ENCODE measurements at regions not wholly inside any gene's neighbourhood (a gene's known extent, or its start where the extent isn't known, plus 50 kb on each side); places are given as distances from the start of the nearest gene placed in this dataset.

DNA sequence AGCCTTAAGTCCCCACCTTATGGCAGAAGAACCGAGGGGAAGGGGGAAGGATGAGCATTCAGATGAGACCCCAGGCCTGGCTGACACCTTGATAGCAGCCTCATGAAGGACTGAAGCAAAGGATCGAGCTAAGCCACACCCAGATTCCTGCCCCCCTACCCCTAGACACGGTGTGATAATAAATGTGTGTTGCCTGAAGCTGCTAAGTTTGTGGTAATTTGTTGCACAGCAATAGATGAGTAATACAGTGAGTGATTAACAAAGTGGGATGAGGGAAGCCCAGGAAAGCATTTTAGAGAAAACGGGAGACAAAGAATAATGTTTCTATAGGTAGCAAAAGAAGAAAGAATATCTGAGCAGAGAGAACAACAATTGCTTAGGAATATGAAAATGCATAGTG is 404.2 kb downstream of the MID1IP1 start (continued):
- TF ChIP-seq YY1 (IDR thresholded peaks at IDR 0.05; ENCODE audit: extremely low read depth, insufficient replicate concordance, low read depth, low read length) (no peak), MAX (IDR thresholded peaks at IDR 0.05) (no peak), ZNF274 (IDR thresholded peaks at IDR 0.05; ENCODE audit: low read depth, low read length) (no peak), CEBPB (IDR thresholded peaks at IDR 0.05; ENCODE audit: low read depth) (no peak), ZFX (IDR thresholded peaks at IDR 0.05) (no peak)

- DNase-seq (ENCODE audit: low read depth, low spot score) (no peak), ATAC-seq (no peak)
- no peak for TF ChIP-seq ELF1 (IDR thresholded peaks at IDR 0.05; ENCODE audit: borderline replicate concordance, low read depth)
- no peak for TF ChIP-seq POLR2AphosphoS5 (IDR thresholded peaks at IDR 0.05; ENCODE audit: low read depth, low read length)
- TF ChIP-seq TCF7L2 (IDR thresholded peaks at IDR 0.05; ENCODE audit: borderline replicate concordance, extremely low read depth, insufficient read depth, insufficient read length): no peak
- TF ChIP-seq CBX3 (IDR thresholded peaks at IDR 0.05; ENCODE audit: low read depth): no peak
- no peak for TF ChIP-seq SIN3A (IDR thresholded peaks at IDR 0.05; ENCODE audit: low read depth)
- TF ChIP-seq ATF3 (IDR thresholded peaks at IDR 0.05): no peak
- no peak for TF ChIP-seq YY1 (IDR thresholded peaks at IDR 0.05; ENCODE audit: extremely low read depth, insufficient replicate concordance, low read depth, low read length)
- no peak for TF ChIP-seq EGR1 (IDR thresholded peaks at IDR 0.05; ENCODE audit: low read depth)
- no peak for TF ChIP-seq RAD21 (IDR thresholded peaks at IDR 0.05; ENCODE audit: low read depth)
- TF ChIP-seq MAX (IDR thresholded peaks at IDR 0.05): no peak
- no peak for TF ChIP-seq ZBTB33 (IDR thresholded peaks at IDR 0.05; ENCODE audit: extremely low read depth, insufficient replicate concordance, low read length)
- TF ChIP-seq ZNF274 (IDR thresholded peaks at IDR 0.05; ENCODE audit: low read depth, low read length): no peak
- TF ChIP-seq, protein P1, sequence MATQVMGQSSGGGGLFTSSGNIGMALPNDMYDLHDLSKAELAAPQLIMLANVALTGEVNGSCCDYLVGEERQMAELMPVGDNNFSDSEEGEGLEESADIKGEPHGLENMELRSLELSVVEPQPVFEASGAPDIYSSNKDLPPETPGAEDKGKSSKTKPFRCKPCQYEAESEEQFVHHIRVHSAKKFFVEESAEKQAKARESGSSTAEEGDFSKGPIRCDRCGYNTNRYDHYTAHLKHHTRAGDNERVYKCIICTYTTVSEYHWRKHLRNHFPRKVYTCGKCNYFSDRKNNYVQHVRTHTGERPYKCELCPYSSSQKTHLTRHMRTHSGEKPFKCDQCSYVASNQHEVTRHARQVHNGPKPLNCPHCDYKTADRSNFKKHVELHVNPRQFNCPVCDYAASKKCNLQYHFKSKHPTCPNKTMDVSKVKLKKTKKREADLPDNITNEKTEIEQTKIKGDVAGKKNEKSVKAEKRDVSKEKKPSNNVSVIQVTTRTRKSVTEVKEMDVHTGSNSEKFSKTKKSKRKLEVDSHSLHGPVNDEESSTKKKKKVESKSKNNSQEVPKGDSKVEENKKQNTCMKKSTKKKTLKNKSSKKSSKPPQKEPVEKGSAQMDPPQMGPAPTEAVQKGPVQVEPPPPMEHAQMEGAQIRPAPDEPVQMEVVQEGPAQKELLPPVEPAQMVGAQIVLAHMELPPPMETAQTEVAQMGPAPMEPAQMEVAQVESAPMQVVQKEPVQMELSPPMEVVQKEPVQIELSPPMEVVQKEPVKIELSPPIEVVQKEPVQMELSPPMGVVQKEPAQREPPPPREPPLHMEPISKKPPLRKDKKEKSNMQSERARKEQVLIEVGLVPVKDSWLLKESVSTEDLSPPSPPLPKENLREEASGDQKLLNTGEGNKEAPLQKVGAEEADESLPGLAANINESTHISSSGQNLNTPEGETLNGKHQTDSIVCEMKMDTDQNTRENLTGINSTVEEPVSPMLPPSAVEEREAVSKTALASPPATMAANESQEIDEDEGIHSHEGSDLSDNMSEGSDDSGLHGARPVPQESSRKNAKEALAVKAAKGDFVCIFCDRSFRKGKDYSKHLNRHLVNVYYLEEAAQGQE (IDR thresholded peaks at IDR 0.05; ENCODE audit: low read depth): no peak
- TF ChIP-seq CEBPB (IDR thresholded peaks at IDR 0.05; ENCODE audit: low read depth): no peak
- no peak for TF ChIP-seq EZH2phosphoT487 (IDR thresholded peaks at IDR 0.05; ENCODE audit: borderline replicate concordance)
- no peak for TF ChIP-seq EZH2 (IDR thresholded peaks at IDR 0.05)
- TF ChIP-seq POLR2A (IDR thresholded peaks at IDR 0.05; ENCODE audit: borderline replicate concordance, extremely low read depth, insufficient read depth, insufficient read length): no peak
- no peak for TF ChIP-seq JUND (IDR thresholded peaks at IDR 0.05)
- no peak overlapping the region for H3K9ac ChIP-seq (ENCODE audit: low read length)
- no peaks in the 10 kb centered on the region for H3K9me2 ChIP-seq (ENCODE audit: insufficient read depth)
- ChIA-PET RAD21 (ENCODE audit: low non-redundant PET in 1 of 2, low total read pairs in 2 of 2, uncharacterized antibody in 2 of 2, unreplicated experiment in 2 of 2) (no interaction called here), POLR2A (no interaction called here), CTCF (no interaction called here)
- H4K20me1 ChIP-seq (ENCODE audit: insufficient read depth): no peaks in the 10 kb centered on the region
- H3K4me2 ChIP-seq (ENCODE audit: low read length): no peak overlapping the region
- no peaks in the 10 kb centered on the region for H3K79me2 ChIP-seq (ENCODE audit: insufficient read depth, low read length)
- intact Hi-C loops (cut with micrococcal nuclease): no loop called here
- H3K36me3 ChIP-seq (ENCODE audit: control insufficient read depth in 1 of 2, insufficient read depth in 2 of 2, low read length in 2 of 2): no peaks in the 10 kb centered on the region
- no peak overlapping the region for H3K4me3 ChIP-seq (replicated peaks in 1 of 2; ENCODE audit: low read depth in 1 of 2, low read length in 2 of 2)
- no peaks in the 10 kb centered on the region for H3K27me3 ChIP-seq (ENCODE audit: insufficient read depth, low read length)
- no peak overlapping the region for H2AFZ ChIP-seq (ENCODE audit: low read depth, low read length, poor library complexity, severe bottlenecking)
- H3K27ac ChIP-seq (ENCODE audit: low read depth, low read length): no peak overlapping the region
- no peaks in the 10 kb centered on the region for H3K4me1 ChIP-seq (ENCODE audit: control insufficient read depth in 1 of 2, insufficient read depth in 2 of 2, low read length in 2 of 2)
- BruUV-seq (replicated peaks): no TSS peak
- no peaks in the 10 kb centered on the region for H3K9me3 ChIP-seq (ENCODE audit: control insufficient read depth in 1 of 2, insufficient read depth in 1 of 2, low read depth in 1 of 2, low read length in 2 of 2)
Observed at GRCh38 chrX:39206399-39207145, 405.3 kb downstream of the MID1IP1 start.

Measured in HCT116 (cell line).